EL (cell line): ENCODE measurements at regions not wholly inside any gene's neighbourhood (a gene's known extent, or its start where the extent isn't known, plus 50 kb on each side); places are given as distances from the start of the nearest gene placed in this dataset.

Experiments used
- DNase-seq: peaks from one replicate; pipeline ENCODE4 v3.0.0-alpha.2; 2016

DNA sequence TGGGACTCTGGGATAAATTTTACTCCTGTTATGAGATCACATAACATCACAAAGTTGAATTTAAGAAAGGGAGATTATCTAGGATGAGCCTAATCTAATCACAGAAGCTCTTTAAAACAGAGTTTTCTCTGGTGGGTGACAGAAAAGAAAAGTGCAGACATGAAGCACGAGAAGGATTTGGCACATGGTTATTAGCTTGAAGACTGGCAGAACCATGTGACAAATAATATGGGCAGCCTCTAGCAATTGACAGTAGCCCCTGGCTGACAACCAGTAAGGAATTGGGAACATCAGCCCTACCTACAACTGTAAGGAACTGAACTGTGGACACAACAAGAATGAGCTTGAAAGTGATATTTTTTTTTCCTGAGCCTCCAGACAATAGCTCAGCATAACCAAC, 243.1 kb downstream of the HTR1A start:
- DNase-seq: no peak

DNA sequence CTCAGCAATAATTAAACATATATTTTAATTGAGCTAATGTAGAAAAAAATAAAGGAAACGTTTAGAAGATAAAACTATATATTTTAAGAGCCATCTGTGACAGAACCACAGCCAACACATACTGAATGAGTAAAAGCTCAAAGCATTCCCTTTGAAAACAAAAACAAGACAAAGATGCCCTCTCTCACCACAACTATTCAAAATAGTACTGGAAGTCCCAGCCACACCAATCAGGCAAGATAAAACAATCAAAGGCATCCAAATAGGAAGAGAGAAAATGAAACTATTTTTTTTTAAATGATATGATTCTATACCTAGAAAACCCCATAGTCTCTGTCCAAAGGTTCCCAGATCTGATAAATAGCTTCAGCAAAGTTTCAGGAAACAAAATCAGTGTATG, 262.0 kb downstream of the HTR1A start:
- no peak for DNase-seq

DNA sequence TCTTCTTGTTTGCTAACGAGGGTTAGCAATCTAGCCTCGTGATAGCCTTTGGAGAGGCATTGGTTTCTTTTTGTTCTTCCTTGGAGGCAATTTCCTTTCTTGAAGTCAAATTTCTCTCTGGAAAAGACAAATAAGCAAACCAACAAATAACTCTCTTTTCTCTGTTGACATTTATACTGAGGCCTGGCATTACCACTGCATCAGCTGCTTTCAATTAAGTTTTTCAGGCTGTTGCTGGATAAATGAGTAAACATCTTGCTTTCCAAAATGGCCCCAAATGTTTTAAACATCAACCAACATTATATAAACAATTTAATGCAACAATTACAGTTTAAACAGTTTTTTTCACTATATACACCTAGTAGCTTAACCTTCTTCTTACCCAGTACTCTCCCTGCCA, 264.4 kb downstream of the HTR1A start:
- no peak for DNase-seq

DNA sequence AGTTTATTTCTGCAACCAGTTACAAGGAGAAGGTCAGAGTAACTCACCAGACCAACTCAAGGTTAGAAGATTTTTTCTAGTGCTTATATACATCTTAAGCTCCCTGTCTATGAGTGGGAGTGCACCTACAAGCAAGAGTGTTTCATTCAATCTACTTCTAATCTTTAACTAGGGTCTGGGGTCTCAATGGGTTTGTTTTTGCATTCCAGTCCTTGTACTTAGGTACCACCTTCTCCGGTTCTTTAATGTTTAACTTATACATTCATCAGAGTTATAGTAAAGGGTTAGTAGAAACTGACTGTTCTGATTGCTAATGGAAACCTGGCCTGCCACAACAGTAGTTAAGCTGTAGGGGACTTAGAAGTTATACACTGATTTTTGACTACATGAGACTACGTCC, 271.7 kb downstream of the HTR1A start:
- DNase-seq: no peak

DNA sequence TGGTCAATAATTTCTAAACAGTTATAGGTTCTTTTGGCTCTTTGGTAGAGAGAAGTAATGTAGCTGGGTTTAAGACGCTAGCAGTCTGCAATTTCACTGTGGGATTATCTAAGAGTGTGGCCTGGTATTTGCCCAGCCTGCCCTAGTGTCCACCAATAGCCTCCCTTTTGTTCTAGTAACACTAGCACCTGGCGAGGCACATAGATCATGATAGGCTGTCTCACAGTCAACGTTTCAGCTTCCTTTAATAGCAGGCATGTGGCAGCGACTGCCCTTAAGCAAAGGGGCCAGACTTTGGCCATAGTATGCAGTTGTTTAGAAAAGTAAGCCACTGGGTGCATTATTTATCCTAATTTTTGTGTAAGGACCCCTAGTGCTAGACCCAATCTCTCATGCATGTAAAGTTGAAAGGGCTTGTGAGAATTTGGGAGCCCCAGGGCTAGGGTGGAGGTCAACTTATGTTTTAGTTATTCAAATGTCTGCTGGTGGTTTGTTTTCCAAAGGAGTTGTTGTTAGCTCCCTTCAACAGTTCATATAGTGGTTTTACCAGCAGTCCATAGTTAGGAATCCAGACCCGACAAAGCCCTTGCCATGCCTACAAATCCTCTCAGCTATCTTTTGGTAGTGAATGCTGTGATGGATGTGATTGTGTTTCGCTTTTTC, 274.3 kb downstream of the HTR1A start:
- DNase-seq: no peak

DNA sequence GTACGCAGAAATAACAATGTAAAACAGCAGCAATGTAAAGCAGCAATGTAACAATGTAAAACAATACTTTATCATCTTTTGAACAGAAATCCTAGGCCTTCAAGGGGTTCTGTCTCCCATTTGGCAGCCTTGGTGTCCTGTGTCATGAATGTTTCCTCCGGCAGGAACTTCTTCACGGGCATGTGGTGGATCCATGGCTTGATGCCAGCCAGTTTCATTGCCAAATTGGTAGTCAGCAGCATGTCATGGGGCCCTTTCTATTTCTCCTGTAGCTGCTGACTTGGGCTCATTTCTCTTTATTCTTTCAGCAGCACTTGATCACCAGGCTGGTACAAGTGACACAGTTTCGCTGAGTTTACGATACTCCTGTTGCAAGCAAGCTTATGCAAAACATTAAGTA, 275.3 kb downstream of the HTR1A start:
- no peak for DNase-seq

DNA sequence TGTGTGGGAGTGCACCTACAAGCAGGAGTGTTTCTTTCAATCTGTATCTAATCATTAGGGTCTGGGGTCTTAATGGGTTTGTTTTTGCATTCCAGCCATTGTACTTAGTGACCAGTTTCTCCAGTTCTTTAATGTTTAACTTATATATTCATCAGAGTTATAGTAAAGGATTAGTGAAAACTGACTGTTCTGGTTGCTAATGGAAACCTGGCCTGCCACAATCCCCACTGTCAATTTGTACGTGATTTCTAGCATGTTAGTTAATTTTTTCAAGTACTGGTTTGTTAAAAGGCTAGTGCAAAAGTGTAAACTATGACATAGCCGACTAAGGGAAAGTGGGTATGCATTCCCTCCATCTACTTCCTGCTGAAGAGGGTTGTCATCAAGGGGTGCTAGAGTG, 276.1 kb downstream of the HTR1A start:
- no peak for DNase-seq

DNA sequence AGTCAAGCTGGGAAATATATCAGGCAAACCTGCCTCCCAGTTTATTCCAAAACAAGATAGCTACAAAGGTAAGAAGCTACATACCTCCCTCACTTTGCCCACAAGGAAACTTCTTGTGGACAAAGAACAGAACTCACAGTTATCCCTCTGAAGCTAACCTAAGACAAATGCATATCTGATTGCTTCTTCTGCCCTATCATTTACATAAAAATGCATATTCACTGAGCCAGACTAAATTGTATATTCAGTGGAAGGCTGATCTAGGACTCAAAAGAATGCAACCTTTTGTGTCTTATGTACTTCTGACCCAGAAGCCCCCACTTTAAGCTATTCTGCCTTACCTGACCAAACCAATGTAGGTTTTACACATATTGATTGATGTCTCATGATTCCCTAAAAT, 276.8 kb downstream of the HTR1A start:
- no peak for DNase-seq

DNA sequence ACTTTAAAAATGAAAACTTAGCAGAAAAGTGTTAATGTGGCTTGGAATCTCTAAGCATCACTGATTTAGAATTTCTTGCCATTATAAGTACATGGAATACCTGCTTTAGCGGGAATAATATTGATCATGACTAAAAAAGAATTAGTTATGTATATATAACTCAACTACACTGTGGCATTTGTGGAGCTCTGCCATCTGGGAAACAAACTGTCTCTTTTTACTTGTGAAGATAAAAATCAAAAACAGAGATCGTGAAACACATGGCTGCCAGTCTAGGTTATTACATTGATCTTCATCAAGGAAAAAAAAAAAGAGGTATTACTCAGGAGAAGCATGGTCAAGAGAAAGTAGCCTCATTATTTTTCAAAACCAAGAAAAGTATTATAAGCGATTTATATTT, 287.4 kb downstream of the HTR1A start:
- DNase-seq: no peak

DNA sequence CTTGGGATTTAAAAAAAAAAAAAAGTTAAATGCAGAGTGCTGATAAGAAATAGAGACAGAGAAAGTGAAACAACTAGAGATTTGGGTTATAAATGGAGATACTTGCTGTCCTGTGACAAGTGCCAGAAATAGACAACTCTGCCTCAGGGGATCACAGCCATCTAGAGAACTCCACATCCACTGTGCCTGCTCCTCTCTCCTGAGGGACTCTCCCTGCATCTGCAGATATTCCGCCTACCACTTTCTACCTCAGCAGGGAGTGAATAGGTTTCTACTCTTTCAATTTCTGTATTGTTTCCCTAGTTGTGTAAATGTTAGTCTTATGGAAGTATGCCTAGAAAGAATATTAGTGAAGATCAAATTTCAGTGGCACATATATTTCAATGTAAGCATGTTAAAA, 307.2 kb downstream of the HTR1A start:
- DNase-seq: no peak

DNA sequence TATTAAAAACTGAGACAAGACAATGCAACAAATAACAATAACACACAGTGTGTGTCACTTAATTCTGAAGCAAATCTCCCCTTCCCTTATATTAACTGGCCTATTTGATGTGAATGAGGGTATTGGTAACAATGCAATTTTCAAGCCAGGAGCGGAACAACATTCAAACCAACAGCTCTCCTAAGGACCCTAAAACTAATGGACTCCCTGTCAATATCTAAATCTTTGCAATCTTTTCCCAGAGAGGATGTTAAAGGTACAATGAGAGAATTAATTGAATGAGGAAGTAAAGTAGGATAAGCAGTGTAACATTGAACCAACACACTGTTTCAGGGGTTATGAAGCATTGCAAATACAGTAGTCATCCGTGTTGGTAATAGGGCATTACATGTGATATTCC, 311.7 kb downstream of the HTR1A start:
- no peak for DNase-seq

DNA sequence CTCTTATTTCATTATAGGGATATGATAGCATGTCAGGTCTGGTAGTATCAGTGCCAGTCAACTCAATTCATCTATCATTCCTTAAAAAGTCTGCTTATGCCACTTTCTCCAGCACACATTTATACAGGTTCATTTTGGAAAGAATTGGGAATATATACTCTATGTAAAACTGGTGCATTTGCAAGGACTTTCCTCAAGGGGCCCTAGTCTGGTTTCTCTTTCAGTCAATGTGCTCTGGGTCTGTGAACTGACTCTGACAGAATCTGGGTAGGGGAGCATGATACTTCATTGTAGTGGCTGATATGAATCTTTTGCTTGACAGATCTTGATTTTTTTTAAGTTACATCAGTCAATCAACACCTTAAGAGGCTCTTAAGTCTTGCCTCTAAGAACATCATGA, 313.9 kb downstream of the HTR1A start:
- DNase-seq: no peak

DNA sequence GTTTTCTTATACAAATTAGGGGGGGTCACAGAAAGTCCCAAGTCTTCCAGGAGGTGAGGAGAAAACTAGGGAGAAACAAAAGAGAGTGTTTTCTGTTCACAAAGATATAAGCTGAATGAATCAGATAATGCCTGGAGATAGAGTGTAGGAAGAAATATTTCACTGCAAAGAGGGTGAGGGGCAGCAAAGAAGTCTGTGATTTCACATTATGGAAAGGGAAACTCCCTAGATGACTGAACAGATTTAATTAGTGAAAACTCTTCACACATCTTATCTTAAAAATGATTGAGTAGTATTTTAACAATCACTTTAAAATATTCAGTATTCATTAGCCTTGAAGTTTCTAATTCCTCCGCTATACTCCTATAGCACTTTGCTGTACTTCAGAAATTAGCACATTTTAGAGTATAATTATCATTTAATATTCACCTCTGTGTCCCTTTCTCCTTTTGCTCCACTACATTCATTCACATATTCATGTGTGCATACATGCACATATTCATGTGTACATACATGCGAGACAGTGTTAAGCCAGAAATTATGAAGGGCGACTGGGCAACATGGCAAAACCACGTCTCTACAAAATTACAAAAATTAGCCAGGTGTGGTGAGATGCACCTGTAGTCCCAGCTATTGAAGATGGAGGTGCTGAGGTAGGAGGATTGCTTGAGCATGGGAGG, 332.2 kb downstream of the HTR1A start:
- no peak for DNase-seq

DNA sequence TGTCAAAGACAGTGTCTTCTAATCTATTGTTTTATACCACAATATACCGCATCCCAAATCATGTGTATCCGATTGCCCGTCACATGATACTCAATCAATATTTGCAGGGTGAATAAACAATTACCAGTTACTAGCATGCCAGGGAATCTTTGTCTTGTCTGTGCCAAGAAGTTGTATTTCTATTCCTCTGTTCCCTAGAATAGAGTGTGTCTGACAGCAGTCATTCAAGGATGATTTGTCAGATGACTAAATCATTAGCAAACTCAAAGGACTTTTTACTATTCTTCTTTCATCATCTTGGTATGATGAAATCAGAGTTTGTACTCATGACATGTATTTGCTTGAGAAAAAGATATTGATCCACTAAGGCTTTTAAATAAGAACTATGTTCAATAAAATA, 348.8 kb downstream of the HTR1A start:
- DNase-seq: no peak

DNA sequence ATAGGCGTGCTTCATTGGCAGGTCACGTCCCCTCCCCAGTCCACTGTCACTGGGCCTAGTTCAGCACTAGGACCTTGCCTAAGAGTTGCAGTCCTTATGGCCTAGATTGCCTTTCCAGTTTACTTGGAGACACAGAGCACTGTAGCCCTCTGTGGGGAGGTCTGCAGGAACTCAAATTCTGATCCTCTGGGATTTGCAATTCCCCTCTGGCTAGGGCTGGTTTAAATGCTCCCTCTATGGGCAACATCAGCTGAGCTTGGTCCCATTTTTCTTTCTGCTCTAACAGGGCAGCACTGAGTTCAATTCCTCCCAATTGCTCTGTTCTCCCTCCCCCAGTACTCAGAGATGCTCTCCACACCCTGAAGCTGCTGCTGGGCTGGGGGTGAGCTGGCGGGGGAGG, 358.2 kb downstream of the HTR1A start:
- no peak for DNase-seq

DNA sequence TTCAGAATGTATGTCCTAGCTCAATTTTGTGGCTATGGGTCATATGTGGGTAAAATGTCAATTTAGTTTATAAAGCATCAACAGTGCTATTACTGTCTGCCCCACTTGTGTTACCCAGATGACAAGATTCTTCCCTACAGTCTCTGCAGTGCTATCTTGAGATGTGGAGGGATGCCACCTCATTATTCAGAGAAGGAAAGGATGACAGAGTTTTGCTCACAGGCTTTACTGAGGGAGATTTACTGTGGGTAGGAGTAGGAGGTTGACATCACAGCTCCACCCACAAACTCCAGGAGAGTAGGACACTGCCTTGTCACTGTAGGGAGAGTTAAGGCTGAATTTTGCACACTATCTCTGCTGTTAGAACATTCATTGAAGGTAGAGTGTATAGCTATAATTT, 359.3 kb downstream of the HTR1A start:
- DNase-seq: no peak

DNA sequence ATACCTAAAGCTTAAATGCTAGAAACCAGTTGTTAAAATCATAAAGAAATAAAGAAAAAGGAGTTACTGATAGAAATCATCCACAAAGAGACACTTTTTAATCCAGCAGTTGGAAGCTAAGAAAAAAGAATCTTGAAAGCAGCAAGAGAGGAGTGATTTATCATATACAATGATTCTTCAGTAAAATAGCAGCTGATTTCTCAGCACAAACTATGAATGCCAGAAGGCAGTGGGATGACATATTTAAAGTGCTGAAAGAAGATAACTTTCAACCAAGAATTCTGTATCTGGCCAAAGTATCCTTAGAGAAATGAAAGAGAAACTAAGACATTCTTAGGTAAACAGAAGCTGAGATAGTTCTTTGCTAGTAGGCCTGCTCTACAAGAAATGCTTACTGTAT, 366.0 kb downstream of the HTR1A start:
- no peak for DNase-seq

DNA sequence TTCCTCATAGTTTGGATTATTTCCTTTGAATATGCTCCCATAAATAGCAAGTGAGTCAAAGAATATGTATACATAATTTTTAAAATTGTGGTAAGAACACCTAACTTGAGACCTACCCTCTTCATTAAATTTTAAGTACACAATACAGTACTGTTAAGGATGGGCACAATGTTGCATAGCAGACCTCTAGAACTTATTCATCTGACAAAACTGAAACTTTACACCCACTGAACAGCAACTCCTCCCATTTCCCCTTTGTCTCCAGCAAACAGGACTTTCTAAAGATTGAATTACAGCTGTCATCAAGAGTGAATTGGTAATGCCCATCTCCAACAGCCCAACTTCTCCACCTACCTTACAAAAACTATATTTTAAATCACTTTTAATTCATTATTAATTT, 388.9 kb downstream of the HTR1A start:
- no peak for DNase-seq

DNA sequence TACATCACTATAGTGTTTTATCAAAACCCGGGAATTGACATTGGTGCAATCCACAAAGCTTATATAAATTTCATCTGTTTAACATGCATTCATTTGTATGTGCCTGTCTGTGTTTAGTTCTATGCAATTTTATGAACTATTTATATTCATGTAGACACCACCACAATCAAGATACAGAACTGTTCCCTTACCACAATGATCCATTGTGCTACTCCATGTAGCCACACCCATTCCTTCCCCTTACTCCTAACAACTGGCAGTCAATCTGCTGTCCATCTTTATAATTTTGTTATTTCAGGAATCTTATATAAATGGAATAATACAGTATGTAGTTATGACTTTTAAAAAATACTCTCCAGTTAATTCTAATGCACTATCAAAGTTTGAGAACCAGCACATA, 389.5 kb downstream of the HTR1A start:
- DNase-seq: no peak

DNA sequence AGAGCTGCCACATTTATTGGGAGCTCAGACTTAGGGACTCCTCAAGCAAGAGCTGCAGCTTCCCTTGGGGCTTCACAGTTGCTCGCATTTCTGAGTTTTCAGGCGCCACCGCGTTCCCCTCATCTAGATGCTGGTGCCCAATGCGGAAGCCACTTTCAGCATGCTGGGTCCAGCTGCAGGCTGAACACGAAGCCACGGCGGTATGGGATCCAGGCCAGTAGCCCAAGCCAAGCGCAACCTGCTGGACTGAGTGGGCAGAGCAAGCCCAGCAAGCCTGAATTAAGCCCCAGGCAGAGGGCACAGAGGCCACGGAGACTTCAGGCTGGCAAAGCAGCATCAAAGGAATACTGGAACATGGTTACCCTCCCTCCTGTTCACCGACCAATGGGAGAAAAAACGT, 391.5 kb downstream of the HTR1A start:
- DNase-seq: no peak

DNA sequence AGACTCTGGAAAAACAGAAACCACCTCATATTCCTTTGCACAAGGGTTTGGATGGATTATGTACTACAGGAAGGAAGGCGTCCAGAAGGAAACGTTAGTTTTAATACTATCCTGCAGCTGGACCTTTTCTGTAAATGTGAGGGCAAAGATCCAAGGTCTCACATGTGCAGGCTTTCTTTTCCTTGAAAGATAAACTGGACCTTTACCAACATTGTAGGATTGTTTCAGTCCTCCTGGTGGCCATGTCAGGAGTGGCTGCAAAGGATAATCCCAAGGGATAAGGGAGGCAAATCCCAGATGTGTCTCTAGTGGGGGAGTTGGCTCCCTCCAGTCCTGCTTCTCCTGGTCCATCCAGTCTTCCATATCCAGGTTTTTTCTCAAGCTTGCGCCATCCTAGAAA, 397.5 kb downstream of the HTR1A start:
- no peak for DNase-seq

DNA sequence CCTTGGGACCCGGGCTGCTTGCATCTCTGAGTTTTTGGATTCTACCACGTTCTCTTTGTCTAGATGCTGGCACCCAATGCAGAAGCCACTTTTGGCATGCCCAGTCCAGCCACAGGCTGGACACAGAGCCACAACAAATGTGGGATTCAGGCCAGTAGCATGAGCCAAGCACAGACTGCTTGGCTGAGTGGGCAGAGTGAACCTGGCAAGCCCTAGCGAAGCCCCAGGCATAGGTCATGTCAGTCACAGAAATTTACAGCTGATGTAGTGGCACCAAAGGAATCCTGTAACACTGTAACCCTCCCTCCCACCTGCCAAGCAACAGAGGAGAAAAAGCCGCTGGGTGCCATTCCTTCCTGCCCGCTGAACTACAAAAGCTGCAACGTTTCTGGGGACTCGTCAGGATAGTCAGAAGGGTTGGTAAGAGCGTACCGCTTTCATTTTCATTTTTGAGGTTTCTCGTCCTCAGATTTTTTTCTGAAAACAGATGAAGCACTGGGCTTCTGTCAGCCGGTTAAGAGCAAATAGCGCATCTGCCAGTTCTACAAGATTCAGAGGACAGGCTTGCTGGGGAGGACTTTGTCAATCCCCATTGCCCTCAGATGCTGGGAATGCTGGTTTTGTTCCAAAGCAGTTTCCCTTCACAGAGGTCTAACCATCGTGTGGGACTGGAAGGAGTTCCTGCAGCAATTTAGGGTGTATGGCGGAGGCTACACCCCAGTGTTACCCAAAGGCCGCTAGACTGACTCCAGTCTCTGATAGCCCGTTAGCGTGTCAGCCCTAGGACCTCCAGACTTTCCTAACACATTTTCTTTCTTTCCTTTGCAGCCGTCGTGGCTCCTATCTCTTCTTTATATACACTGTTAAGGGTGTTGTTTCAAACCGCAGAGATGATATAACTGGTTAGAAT, 399.0 kb downstream of the HTR1A start:
- DNase-seq: no peak

DNA sequence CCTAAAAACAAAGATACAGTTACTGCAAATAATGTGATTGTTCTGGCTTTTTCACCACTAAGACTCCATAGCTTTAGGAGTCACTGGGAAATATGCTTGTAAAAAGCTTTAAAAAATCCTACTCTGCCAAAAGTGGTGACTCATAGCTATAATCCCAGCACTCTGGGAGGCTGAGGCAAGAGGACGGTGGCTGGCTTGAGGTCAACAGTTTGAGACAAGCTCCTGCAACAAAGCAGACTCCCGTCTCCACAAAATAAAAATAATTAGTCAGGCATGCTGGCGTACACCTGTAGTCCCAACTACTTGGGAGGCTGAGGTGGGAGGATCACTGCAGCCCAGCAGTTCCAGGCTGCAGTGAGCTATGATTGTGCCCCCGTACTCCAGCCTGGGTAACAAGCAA, 406.4 kb downstream of the HTR1A start:
- peak; percentile 0 for DNase-seq

DNA sequence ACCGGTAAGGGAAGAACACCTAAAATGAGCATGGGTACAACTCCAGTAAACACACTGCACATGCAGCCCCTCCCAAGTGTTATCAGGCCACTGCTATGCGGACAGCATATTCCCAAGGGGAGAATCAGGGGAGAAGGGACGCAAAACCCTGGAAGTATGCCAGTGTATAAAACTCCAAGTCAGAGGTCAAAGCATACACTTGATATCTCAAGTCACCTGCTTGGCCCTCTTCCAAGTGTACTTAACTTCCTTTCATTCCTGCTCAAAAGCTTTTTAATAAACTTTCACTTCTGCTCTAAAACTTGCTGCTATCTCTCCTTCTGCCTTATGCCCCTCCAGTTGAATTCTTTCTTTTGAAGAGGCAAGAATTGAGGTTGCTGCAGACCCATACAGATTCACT, 408.1 kb downstream of the HTR1A start:
- no peak for DNase-seq
